B cell (primary cell): ENCODE measurements at regions not wholly inside any gene's neighbourhood (a gene's known extent, or its start where the extent isn't known, plus 50 kb on each side); places are given as distances from the start of the nearest gene placed in this dataset.

ENCODE experiments used
- ATAC-seq: fragments of 200-7000 bp; cut with Tn5 transposase; one replicate; pipeline ENCODE4 v1.10.0; 2021; ENCODE audit warnings: low read depth, mild to moderate bottlenecking, moderate number of reproducible peaks, moderate library complexity
- CTCF ChIA-PET: fragments of 350-600 bp; sonication (Branson Sonifier 250); formaldehyde crosslinking; loops from one replicate; lab custom pipeline; 2021; ENCODE audit warnings: antibody characterized with exemption, inconsistent platforms; lab: Charles Lee
- POLR2A ChIA-PET: fragments of 350-600 bp; sonication (Branson Sonifier 250); formaldehyde crosslinking; loops from one replicate; lab custom pipeline; 2021; ENCODE audit warnings: antibody characterized with exemption; lab: Charles Lee
- DNase-seq: peaks from one replicate; pipeline ENCODE4 v3.0.0; 2013
- H2AFZ ChIP-seq: 2 replicates; pipeline ENCODE4 v1.6.1; 2012; ENCODE audit warnings: mild to moderate bottlenecking, low read depth, low read length; ENCODE audit not compliant: insufficient read depth, poor library complexity, severe bottlenecking
- H3K27ac ChIP-seq, 2 donors: 1 replicate in 1 of 2; 2 replicates in 1 of 2; pipeline ENCODE4 v1.5.1; 2012 to 2013; ENCODE audit warnings: low read length in 2 of 2, mild to moderate bottlenecking in 2 of 2, moderate library complexity in 1 of 2
- H3K27me3 ChIP-seq, 4 experiments: fragments of 200-600 bp in 1 of 4; sonication (generic) in 1 of 4; replicated peaks in 1 of 4; 1 replicate in 2 of 4; 2 replicates in 2 of 4; pipeline versions ENCODE4 v1.6.1 to v1.7.0; 2013 to 2016; ENCODE audit warnings: low read length in 3 of 4, mild to moderate bottlenecking in 2 of 4, mixed read lengths in 1 of 4, moderate library complexity in 1 of 4; ENCODE audit not compliant: insufficient read depth in 4 of 4, control insufficient read depth in 3 of 4; ENCODE audit errors: control extremely low read depth in 1 of 4
- H3K36me3 ChIP-seq, 2 experiments: replicated peaks in 1 of 2; 1 replicate in 1 of 2; 2 replicates in 1 of 2; pipeline versions ENCODE4 v1.6.1 to v1.7.1; 2013; ENCODE audit warnings: low read length in 1 of 2; ENCODE audit not compliant: insufficient read depth in 2 of 2, control insufficient read depth in 1 of 2; ENCODE audit errors: control extremely low read depth in 1 of 2, extremely low read depth in 1 of 2
- H3K4me1 ChIP-seq, 2 donors: fragments of 200-600 bp in 1 of 2; sonication (generic) in 1 of 2; 1 replicate in 1 of 2; 2 replicates in 1 of 2; pipeline versions ENCODE4 v1.5.1 to v1.6.1; 2013 to 2017; ENCODE audit warnings: low read length in 2 of 2; ENCODE audit not compliant: control insufficient read depth in 2 of 2, insufficient read depth in 2 of 2
- H3K4me2 ChIP-seq: replicated peaks from 2 replicates; pipeline ENCODE3; 2012; ENCODE audit warnings: mild to moderate bottlenecking, low read depth, low read length; ENCODE audit not compliant: poor library complexity, severe bottlenecking
- H3K4me3 ChIP-seq, 5 experiments: fragments of 200-600 bp in 1 of 5; sonication (generic) in 1 of 5; 1 replicate in 3 of 5; 2 replicates in 2 of 5; pipeline versions ENCODE4 v1.5.1 to v1.7.0; 2011 to 2016; ENCODE audit warnings: low read length in 4 of 5, mild to moderate bottlenecking in 4 of 5, low read depth in 2 of 5, control low read depth in 1 of 5, moderate library complexity in 1 of 5; ENCODE audit not compliant: insufficient read depth in 1 of 5; ENCODE audit errors: control extremely low read depth in 1 of 5, extremely low read depth in 1 of 5
- H3K79me2 ChIP-seq: fragments of 200-600 bp; sonication (generic); one replicate; pipeline ENCODE4 v1.6.0; 2016; ENCODE audit warnings: low read length; ENCODE audit not compliant: control insufficient read depth, insufficient read depth
- H3K9ac ChIP-seq: fragments of 200-600 bp; sonication (generic); 2 replicates; pipeline ENCODE4 v1.6.1; 2017; ENCODE audit warnings: mild to moderate bottlenecking, low read length, moderate library complexity
- H3K9me3 ChIP-seq, 3 donors: one replicate each; pipeline versions ENCODE4 v1.6.1 to v1.7.1; 2013; ENCODE audit warnings: low read length in 2 of 3; ENCODE audit not compliant: control insufficient read depth in 2 of 3, insufficient read depth in 1 of 3; ENCODE audit errors: control extremely low read depth in 1 of 3
- H4K20me1 ChIP-seq: 2 replicates; pipeline ENCODE4 v1.6.0; 2012; ENCODE audit warnings: mild to moderate bottlenecking, low read length; ENCODE audit not compliant: insufficient read depth, control insufficient read depth, poor library complexity, severe bottlenecking
- H3K27ac Mint-ChIP-seq: one replicate; pipeline ENCODE4 v1.8.0; 2021; ENCODE audit warnings: mixed read lengths
- H3K27me3 Mint-ChIP-seq: one replicate; pipeline ENCODE4 v1.8.0; 2021; ENCODE audit warnings: mixed read lengths
- H3K4me1 Mint-ChIP-seq: one replicate; pipeline ENCODE4 v1.8.0; 2021; ENCODE audit warnings: mixed read lengths
- H3K4me3 Mint-ChIP-seq: one replicate; pipeline ENCODE4 v1.8.0; 2021; ENCODE audit warnings: mixed read lengths
- H3K9me3 Mint-ChIP-seq: one replicate; pipeline ENCODE4 v1.8.0; 2022; ENCODE audit warnings: mixed read lengths; ENCODE audit not compliant: insufficient read depth
- EZH2 ChIP-seq: IDR thresholded peaks from 2 replicates; pipeline ENCODE4 v1.6.1; 2012; ENCODE audit warnings: borderline replicate concordance, low read depth, mild to moderate bottlenecking, moderate library complexity, low read length; ENCODE audit not compliant: insufficient read depth, poor library complexity, severe bottlenecking
- WGBS: methylation state at CpG from one replicate; pipeline ENCODE4 v1.1.5; 2013; ENCODE audit warnings: missing lambda C conversion rate; ENCODE audit not compliant: insufficient coverage; 5-methylcytosine and 5-hydroxymethylcytosine counted together
- intact Hi-C: fragments of 100-400 bp; cut with micrococcal nuclease; formaldehyde crosslinking; loops from one replicate; pipeline ENCODE4 v1.10.0; 2022
- TF ChIP-seq, protein P1 (sequence below): fragments of 200-600 bp; IDR thresholded peaks from one replicate; pipeline ENCODE4 v1.8.0; 2022; ENCODE audit warnings: antibody characterized with exemption, mild to moderate bottlenecking

DNA sequence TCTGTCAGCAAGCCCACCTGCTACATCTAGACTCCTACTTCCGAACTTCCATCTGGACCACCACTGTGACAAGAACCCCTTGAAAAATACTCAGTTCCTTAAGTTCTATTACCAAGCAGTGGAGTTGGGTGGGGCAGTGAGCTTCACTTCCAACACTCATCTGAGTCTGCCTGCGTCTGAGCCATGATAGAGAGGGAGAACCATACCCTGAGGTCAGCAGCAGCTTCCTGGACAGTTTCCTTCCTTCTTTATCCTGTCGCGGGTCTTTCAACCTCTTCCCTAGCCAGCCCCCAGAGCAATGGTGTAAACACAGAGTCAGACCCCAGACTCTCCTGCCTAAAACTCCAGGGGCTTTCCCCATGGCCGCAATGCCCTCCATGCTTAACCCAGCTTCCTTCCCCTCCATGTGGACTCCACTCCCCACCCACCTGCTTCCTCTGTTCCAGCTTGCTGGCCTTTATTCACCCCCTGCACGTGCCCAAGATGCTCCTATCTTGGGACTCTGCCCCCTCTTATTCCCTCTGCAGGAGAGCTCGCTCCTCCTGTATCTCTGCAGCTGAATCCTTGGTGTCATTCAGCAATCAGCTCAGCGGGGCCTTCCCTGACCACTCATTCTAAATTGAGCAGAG is 211.2 kb downstream of the SHQ1 start:
- Mint-ChIP-seq H3K27me3 (peaks cover 45% of the 10 kb centered on the region), H3K4me3 (no peak overlapping the region), H3K27ac (no peak overlapping the region), H3K9me3 (no peaks in the 10 kb centered on the region), H3K4me1 (peaks cover 7% of the 10 kb centered on the region)
- ATAC-seq: no peak
- Histone ChIP-seq H3K9me3 (peaks cover 0 to 4% (median 2%) of the 10 kb centered on the region in 3 donors), H3K27ac (no peak overlapping the region), H2AFZ (no peak overlapping the region), H3K4me1 (peaks cover 4 to 8% of the 10 kb centered on the region in 2 donors), H3K27me3 (peaks cover 0 to 25% (median 2%) of the 10 kb centered on the region in 4 experiments), H3K4me3 (no peak overlapping the region), H3K79me2 (no peaks in the 10 kb centered on the region), H3K4me2 (no peak overlapping the region), H3K9ac (no peak overlapping the region), H3K36me3 (no peaks in the 10 kb centered on the region), H4K20me1 (no peaks in the 10 kb centered on the region)
- CTCF ChIA-PET: no interaction called here
- 8% methylated on average over 6 of the region's 8 CpGs for WGBS
- DNase-seq: no peak
- TF ChIP-seq, protein P1, sequence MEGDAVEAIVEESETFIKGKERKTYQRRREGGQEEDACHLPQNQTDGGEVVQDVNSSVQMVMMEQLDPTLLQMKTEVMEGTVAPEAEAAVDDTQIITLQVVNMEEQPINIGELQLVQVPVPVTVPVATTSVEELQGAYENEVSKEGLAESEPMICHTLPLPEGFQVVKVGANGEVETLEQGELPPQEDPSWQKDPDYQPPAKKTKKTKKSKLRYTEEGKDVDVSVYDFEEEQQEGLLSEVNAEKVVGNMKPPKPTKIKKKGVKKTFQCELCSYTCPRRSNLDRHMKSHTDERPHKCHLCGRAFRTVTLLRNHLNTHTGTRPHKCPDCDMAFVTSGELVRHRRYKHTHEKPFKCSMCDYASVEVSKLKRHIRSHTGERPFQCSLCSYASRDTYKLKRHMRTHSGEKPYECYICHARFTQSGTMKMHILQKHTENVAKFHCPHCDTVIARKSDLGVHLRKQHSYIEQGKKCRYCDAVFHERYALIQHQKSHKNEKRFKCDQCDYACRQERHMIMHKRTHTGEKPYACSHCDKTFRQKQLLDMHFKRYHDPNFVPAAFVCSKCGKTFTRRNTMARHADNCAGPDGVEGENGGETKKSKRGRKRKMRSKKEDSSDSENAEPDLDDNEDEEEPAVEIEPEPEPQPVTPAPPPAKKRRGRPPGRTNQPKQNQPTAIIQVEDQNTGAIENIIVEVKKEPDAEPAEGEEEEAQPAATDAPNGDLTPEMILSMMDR: no peak
- no peak for TF ChIP-seq EZH2
- intact Hi-C loops: no loop called here
- POLR2A ChIA-PET: no interaction called here

DNA sequence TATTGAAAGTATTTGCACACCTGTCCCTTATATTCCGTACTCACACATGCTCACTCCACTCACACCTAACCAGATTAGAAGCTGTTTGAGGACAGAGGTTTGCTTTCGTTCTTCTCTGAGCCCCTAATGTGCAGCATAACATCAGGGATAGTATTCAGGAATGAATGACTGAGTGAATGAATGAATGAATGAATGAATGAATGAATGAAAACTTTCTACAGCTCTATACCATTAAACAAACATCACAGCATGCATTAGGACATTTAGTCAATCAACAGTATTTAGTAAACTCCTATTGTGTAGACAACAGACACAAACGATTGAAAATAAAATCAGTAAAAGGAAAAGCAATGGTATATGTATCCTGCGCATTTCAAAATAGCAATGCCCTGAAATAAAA is 212.7 kb downstream of the SHQ1 start:
- DNase-seq (no peak), ATAC-seq (no peak)
- no CpG with 5 or more reads among the region's 4 CpGs for WGBS
- Mint-ChIP-seq H3K9me3 (no peaks in the 10 kb centered on the region), H3K27me3 (peaks cover 34% of the 10 kb centered on the region), H3K4me1 (peaks cover 7% of the 10 kb centered on the region), H3K4me3 (no peak overlapping the region), H3K27ac (no peak overlapping the region)
- CTCF ChIA-PET: no interaction called here
- H3K27ac ChIP-seq: no peak overlapping the region
- peaks cover 0 to 7% (median 0%) of the 10 kb centered on the region in 3 donors for H3K9me3 ChIP-seq
- TF ChIP-seq, protein P1: no peak
- no peak for TF ChIP-seq EZH2
- H3K9ac ChIP-seq: no peak overlapping the region
- no peaks in the 10 kb centered on the region for H3K36me3 ChIP-seq
- no peak overlapping the region for H3K4me2 ChIP-seq
- H3K79me2 ChIP-seq: no peaks in the 10 kb centered on the region
- no peak overlapping the region for H3K4me3 ChIP-seq
- peaks cover 0 to 23% (median 2%) of the 10 kb centered on the region in 4 experiments for H3K27me3 ChIP-seq
- intact Hi-C loops: no loop called here
- POLR2A ChIA-PET: no interaction called here
- H3K4me1 ChIP-seq: peaks cover 4 to 8% of the 10 kb centered on the region in 2 donors
- no peaks in the 10 kb centered on the region for H4K20me1 ChIP-seq
- H2AFZ ChIP-seq: no peak overlapping the region
